OCI-LY7 (cell line): ENCODE measurements at regions not wholly inside any gene's neighbourhood (a gene's known extent, or its start where the extent isn't known, plus 50 kb on each side); places are given as distances from the start of the nearest gene placed in this dataset.
A peak's percentile ranks its signal among the peaks of the same experiment; 100 is the strongest.

ENCODE experiments used
- BruUV-seq: library from RNA; stranded (reverse); fragments of 400-500 nt; replicated peaks from 2 replicates; lab custom pipeline; 2021; lab: Mats Ljungman, UMichigan
- CTCF ChIA-PET: fragments of 300-600 bp; sonication (Branson Sonifier 250); formaldehyde crosslinking; loops from one replicate; lab custom pipeline; 2022; ENCODE audit warnings: antibody characterized with exemption; ENCODE audit not compliant: unreplicated experiment; lab: Charles Lee
- POLR2A ChIA-PET: fragments of 300-600 bp; sonication (Branson Sonifier 250); formaldehyde crosslinking; loops from one replicate; lab custom pipeline; 2022; ENCODE audit warnings: antibody characterized with exemption; lab: Charles Lee
- DNase-seq: peaks from one replicate; pipeline ENCODE4 v3.0.0-alpha.2; 2015; ENCODE audit warnings: low spot score
- H2AFZ ChIP-seq: fragments of 200-600 bp; sonication (generic), shearing (Covaris generic); 2 replicates; pipeline ENCODE4 v1.6.1; 2014; ENCODE audit warnings: mild to moderate bottlenecking, antibody characterized with exemption, low read length, moderate library complexity
- H3K27ac ChIP-seq: fragments of 200-600 bp; sonication (generic); 2 replicates; pipeline ENCODE4 v1.5.1; 2014; ENCODE audit warnings: mixed run types, low read depth, mild to moderate bottlenecking, moderate library complexity, low read length, inconsistent platforms; ENCODE audit not compliant: poor library complexity, severe bottlenecking
- H3K36me3 ChIP-seq: fragments of 200-600 bp; sonication (generic); 2 replicates; pipeline ENCODE4 v1.6.1; 2014; ENCODE audit warnings: mild to moderate bottlenecking, antibody characterized with exemption, low read length, moderate library complexity, mixed read lengths; ENCODE audit not compliant: insufficient read depth
- H3K4me1 ChIP-seq: fragments of 200-600 bp; sonication (generic); 2 replicates; pipeline ENCODE4 v1.5.1; 2014; ENCODE audit warnings: mild to moderate bottlenecking, low read length; ENCODE audit not compliant: insufficient read depth, poor library complexity, severe bottlenecking
- H3K4me2 ChIP-seq: fragments of 200-600 bp; sonication (generic); 2 replicates; pipeline ENCODE4 v1.6.1; 2014; ENCODE audit warnings: mild to moderate bottlenecking, low read length
- H3K4me3 ChIP-seq: fragments of 200-600 bp; sonication (generic); 2 replicates; pipeline ENCODE4 v1.5.1; 2014; ENCODE audit warnings: mild to moderate bottlenecking, low read depth, low read length; ENCODE audit not compliant: poor library complexity, severe bottlenecking
- H3K79me2 ChIP-seq: fragments of 200-600 bp; sonication (generic); 2 replicates; pipeline ENCODE4 v1.6.1; 2016; ENCODE audit warnings: low read depth, mild to moderate bottlenecking, low read length, moderate library complexity, mixed read lengths; ENCODE audit not compliant: insufficient read depth
- H3K9me2 ChIP-seq: fragments of 200-600 bp; sonication (generic); 2 replicates; pipeline ENCODE4 v1.6.1; 2016; ENCODE audit warnings: mild to moderate bottlenecking, low read length, mixed read lengths; ENCODE audit not compliant: insufficient read depth
- H3K9me3 ChIP-seq: fragments of 200-600 bp; sonication (generic); 2 replicates; pipeline ENCODE4 v1.6.1; 2014; ENCODE audit warnings: mild to moderate bottlenecking, mixed run types, low read length, mixed read lengths
- H4K20me1 ChIP-seq: fragments of 200-600 bp; sonication (generic); 2 replicates; pipeline ENCODE4 v1.6.1; 2014; ENCODE audit warnings: mild to moderate bottlenecking, antibody characterized with exemption, low read length, moderate library complexity, mixed read lengths; ENCODE audit not compliant: insufficient read depth
- CTCF ChIP-seq: fragments of 200-600 bp; sonication (generic); conservative IDR thresholded peaks from 2 replicates; pipeline ENCODE4 v1.5.1; 2014; ENCODE audit warnings: mild to moderate bottlenecking, antibody characterized with exemption, low read length, moderate library complexity, mixed read lengths
- EZH2phosphoT487 ChIP-seq: fragments of 200-600 bp; sonication (generic); IDR thresholded peaks from 2 replicates; pipeline ENCODE4 v1.6.1; 2018; ENCODE audit warnings: low read depth, borderline replicate concordance, mild to moderate bottlenecking, mixed run types, antibody characterized with exemption, low read length, moderate library complexity, mixed read lengths
- intact Hi-C: fragments of 100-400 bp; cut with micrococcal nuclease; formaldehyde crosslinking; loops from one replicate; pipeline ENCODE4 v1.10.0; 2022; ENCODE audit not compliant: unreplicated experiment

DNA sequence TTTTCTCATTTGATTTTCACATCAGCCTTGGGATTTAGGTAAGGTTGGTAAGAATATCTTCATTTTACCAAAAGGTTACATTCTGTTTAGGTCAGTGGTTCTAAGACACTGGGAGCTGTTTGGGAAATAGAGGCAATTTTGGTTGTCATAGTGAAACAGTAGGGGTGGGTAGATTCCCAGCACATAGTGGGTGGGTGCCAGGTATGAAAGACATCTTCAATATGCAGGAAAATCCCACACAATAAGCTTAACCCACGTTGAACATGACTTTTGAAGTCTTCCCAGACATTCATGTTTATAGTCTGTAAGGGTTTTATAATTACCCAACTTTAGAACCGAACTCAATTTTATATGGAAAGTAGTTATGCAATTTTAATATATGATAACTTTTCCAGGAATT is 249.6 kb downstream of the SNCA start:
- Histone ChIP-seq H3K79me2 (no peaks in the 10 kb centered on the region), H3K4me2 (no peak overlapping the region), H4K20me1 (no peaks in the 10 kb centered on the region), H3K36me3 (no peaks in the 10 kb centered on the region), H2AFZ (no peak overlapping the region), H3K4me3 (no peak overlapping the region), H3K4me1 (no peaks in the 10 kb centered on the region), H3K9me3 (no peaks in the 10 kb centered on the region), H3K9me2 (no peaks in the 10 kb centered on the region), H3K27ac (no peak overlapping the region)
- TF ChIP-seq CTCF: no peak
- TF ChIP-seq EZH2phosphoT487: no peak
- ChIA-PET CTCF (no interaction called here), POLR2A (interaction anchor here (1.1 kb wide), 1 partner anchor 19 kb away, joined by 3 read pairs; no protein-coding TSS in a partner anchor)
- no TSS peak for BruUV-seq
- no peak for DNase-seq
- intact Hi-C loops: no loop called here

- no peak overlapping the region for H2AFZ ChIP-seq
- no peaks in the 10 kb centered on the region for H3K9me2 ChIP-seq
- no peaks in the 10 kb centered on the region for H3K4me1 ChIP-seq
- H3K9me3 ChIP-seq: no peaks in the 10 kb centered on the region
- no peaks in the 10 kb centered on the region for H4K20me1 ChIP-seq
- ChIA-PET POLR2A (interaction anchor here (1.1 kb wide), 1 partner anchor 20 kb away, joined by 3 read pairs; no protein-coding TSS in a partner anchor), CTCF (no interaction called here)
- no peak for DNase-seq
- H3K36me3 ChIP-seq: no peaks in the 10 kb centered on the region
- no peak overlapping the region for H3K27ac ChIP-seq
- H3K79me2 ChIP-seq: no peaks in the 10 kb centered on the region
- H3K4me3 ChIP-seq: no peak overlapping the region
- intact Hi-C loops: no loop called here
- H3K4me2 ChIP-seq: no peak overlapping the region
- no TSS peak for BruUV-seq
- no peak for TF ChIP-seq EZH2phosphoT487
- TF ChIP-seq CTCF: peak; percentile 59
Measured at GRCh38 chr4:89586864-89587263, 250.1 kb downstream of the SNCA start.

DNA sequence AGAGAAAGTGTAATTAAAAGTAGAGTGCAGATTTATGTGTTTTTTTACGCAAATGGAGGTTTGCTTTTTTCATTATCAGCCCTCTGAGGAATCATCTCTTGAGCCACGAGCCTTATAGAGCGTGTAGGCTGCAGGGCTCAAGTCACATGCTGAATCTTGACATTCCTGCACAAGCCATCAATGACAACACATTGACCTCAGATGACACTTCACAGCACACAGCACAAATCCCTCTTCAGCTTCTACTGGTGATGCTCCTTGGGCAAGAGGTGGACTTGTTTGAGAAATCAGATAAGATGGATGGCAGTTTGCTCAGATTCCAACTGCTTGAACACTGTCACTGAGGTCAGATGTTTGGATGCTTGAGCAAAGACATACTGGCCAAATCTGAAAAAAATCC is 250.6 kb downstream of the SNCA start:
- H4K20me1 ChIP-seq: no peaks in the 10 kb centered on the region
- H3K4me2 ChIP-seq: no peak overlapping the region
- DNase-seq: no peak
- intact Hi-C loops: no loop called here
- H3K9me2 ChIP-seq: no peaks in the 10 kb centered on the region
- no peak overlapping the region for H2AFZ ChIP-seq
- TF ChIP-seq CTCF (no peak), EZH2phosphoT487 (no peak)
- BruUV-seq: no TSS peak
- ChIA-PET CTCF (no interaction called here), POLR2A (no interaction called here)
- no peaks in the 10 kb centered on the region for H3K4me1 ChIP-seq
- no peak overlapping the region for H3K27ac ChIP-seq
- no peaks in the 10 kb centered on the region for H3K9me3 ChIP-seq
- H3K4me3 ChIP-seq: no peak overlapping the region
- H3K79me2 ChIP-seq: no peaks in the 10 kb centered on the region
- H3K36me3 ChIP-seq: no peaks in the 10 kb centered on the region
